ENCODE measurements at regions not wholly inside any gene's neighbourhood (a gene's known extent, or its start where the extent isn't known, plus 50 kb on each side); places are given as distances from the start of the nearest gene placed in this dataset.

GRCh38 chr12:9509464-9510161 is 98.1 kb downstream of the KLRB1 start:
- Histone ChIP-seq H4K5ac (ENCODE audit: low read depth, low read length) (no peak overlapping the region), H3K9ac (ENCODE audit: low read depth, low read length) (no peak overlapping the region), H3K9me1 (ENCODE audit: insufficient read depth, low read length) (no peaks in the 10 kb centered on the region), H3K23ac (ENCODE audit: low read depth, low read length) (no peak overlapping the region), H3K14ac (replicated peaks; ENCODE audit: low read depth, low read length) (no peak overlapping the region), H2AFZ (replicated peaks; ENCODE audit: low read length, poor library complexity) (no peak overlapping the region), H2BK5ac (ENCODE audit: low read depth, low read length, poor library complexity, severe bottlenecking) (no peak overlapping the region), H3K4me3 (ENCODE audit: insufficient read depth, low read depth, low read length) (no peak overlapping the region), H3K79me1 (ENCODE audit: low read depth in 1 of 2, low read length in 2 of 2) (no peaks in the 10 kb centered on the region), H3K27ac (ENCODE audit: insufficient read depth, low read length) (no peak overlapping the region), H3K27me3 (ENCODE audit: control insufficient read depth, insufficient read depth, low read length) (no peaks in the 10 kb centered on the region), H4K8ac (ENCODE audit: low read depth in 2 of 2, low read length in 2 of 2) (no peak overlapping the region), H3K56ac (ENCODE audit: extremely low read depth, insufficient read depth, low read length) (no peak overlapping the region), H3K36me3 (ENCODE audit: control insufficient read depth, insufficient read depth, low read length) (no peaks in the 10 kb centered on the region), H2BK120ac (ENCODE audit: low read depth, low read length) (no peak overlapping the region), H4K20me1 (ENCODE audit: insufficient read depth, low read length) (no peaks in the 10 kb centered on the region), H3K18ac (ENCODE audit: low read depth, low read length) (no peak overlapping the region), H3K9me3 (ENCODE audit: control insufficient read depth, insufficient read depth, low read length) (no peaks in the 10 kb centered on the region), H2BK15ac (ENCODE audit: low read depth, low read length) (no peak overlapping the region), H2AK9ac (replicated peaks; ENCODE audit: low read depth, low read length, poor library complexity) (no peak overlapping the region), H3K4me2 (ENCODE audit: low read depth, low read length) (no peak overlapping the region), H3K4me1 (ENCODE audit: control insufficient read depth, insufficient read depth, low read length) (no peaks in the 10 kb centered on the region), H3K4ac (ENCODE audit: low read depth, low read length) (no peak overlapping the region), H2AK5ac (ENCODE audit: low read depth, low read length) (no peak overlapping the region), H4K91ac (ENCODE audit: insufficient read depth, low read depth, low read length) (no peak overlapping the region), H2BK20ac (ENCODE audit: low read depth, low read length) (no peak overlapping the region)
- in situ Hi-C loops (cut with MboI; ENCODE audit: low sequenced_read_pairs) = no loop called here
- peak; percentile 68 for ATAC-seq (ENCODE audit: low read depth)
- WGBS, 2 experiments (ENCODE audit: extremely low coverage in 2 of 2, insufficient read length in 1 of 2) = 0% methylated on average over 1 of the region's 3 CpGs; no CpG with 5 or more reads in 1 of the 2 experiments
- POLR2A ChIA-PET (ENCODE audit: unreplicated experiment) = no interaction called here
- dilution Hi-C loops (cut with HindIII; ENCODE audit: low sequenced_read_pairs, unreplicated experiment) = no loop called here
- no TSS peak for BruUV-seq (replicated peaks)
- CTCF ChIA-PET = interaction anchor here (0.7 kb wide), 1 partner anchor 258 kb away, joined by 3 read pairs; no protein-coding TSS in a partner anchor
- TF ChIP-seq FOS (IDR thresholded peaks at IDR 0.05; ENCODE audit: low read depth, low read length) = 0 out of 2 replicates have a peak, but pooled peaks have one; percentile 14
- TF ChIP-seq USF2 (IDR thresholded peaks at IDR 0.05; ENCODE audit: low read depth, low read length) = peak; percentile 35; the same call in 1 of the 2 replicates
- no peak for TF ChIP-seq CEBPB (IDR thresholded peaks at IDR 0.05; ENCODE audit: low read depth, low read length)
- TF ChIP-seq MXI1 (IDR thresholded peaks at IDR 0.05; ENCODE audit: borderline replicate concordance, low read depth, low read length) = no peak
- peak; percentile 73 for DNase-seq
- intact Hi-C loops (cut with micrococcal nuclease) = no loop called here
